Left ventricle myocardium inferior (tissue), 1 donor: ENCODE measurements at regions not wholly inside any gene's neighbourhood (a gene's known extent, or its start where the extent isn't known, plus 50 kb on each side); places are given as distances from the start of the nearest gene placed in this dataset.

Experiments
- DNase-seq: peaks from one replicate; pipeline ENCODE4 v3.0.0-alpha.2; 2020
- H3K27ac ChIP-seq: fragments of 200-600 bp; replicated peaks from 2 replicates; pipeline ENCODE4 v1.8.0; 2021
- H3K27me3 ChIP-seq: fragments of 200-600 bp; 2 replicates; pipeline ENCODE4 v1.8.0; 2021; ENCODE audit warnings: low read depth
- H3K36me3 ChIP-seq: fragments of 200-600 bp; 2 replicates; pipeline ENCODE4 v1.8.0; 2021
- H3K4me1 ChIP-seq: fragments of 200-600 bp; 2 replicates; pipeline ENCODE4 v1.8.0; 2021
- H3K4me3 ChIP-seq: fragments of 200-600 bp; 2 replicates; pipeline ENCODE4 v1.8.0; 2021; ENCODE audit warnings: mild to moderate bottlenecking, moderate library complexity
- H3K9me3 ChIP-seq: fragments of 200-600 bp; replicated peaks from 2 replicates; pipeline ENCODE4 v1.8.0; 2021
- intact Hi-C: fragments of 100-400 bp; cut with micrococcal nuclease; formaldehyde crosslinking; loops from one replicate; pipeline ENCODE4 v1.11.0; 2022
- TF ChIP-seq, protein P1 (sequence below): fragments of 200-600 bp; IDR thresholded peaks from 2 replicates; pipeline ENCODE4 v1.8.0; 2021; ENCODE audit warnings: antibody characterized with exemption, mild to moderate bottlenecking, borderline replicate concordance
- donor health status: DM: no; HTN: yes; CAD: no; lungs with severe emphysema.

DNA sequence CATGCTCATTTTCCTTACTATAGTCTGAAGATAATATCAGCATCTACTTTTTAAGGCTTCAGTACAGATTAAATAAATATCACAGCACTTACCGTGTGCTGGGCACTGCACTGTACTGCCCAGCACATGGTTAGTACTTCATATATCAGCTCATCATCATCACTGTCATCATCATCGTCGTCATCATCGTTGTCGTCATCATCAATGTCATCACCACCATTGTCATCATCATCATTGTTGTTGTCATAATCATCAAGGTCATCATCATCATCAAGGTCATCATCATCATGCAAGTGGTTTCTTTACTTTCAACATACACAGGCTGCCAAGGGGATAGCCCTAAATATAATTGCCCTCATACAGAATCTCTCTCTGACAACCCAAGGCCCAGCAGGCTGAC lies 275.1 kb downstream of the ABCC12 start:
- no peak overlapping the region for H3K4me3 ChIP-seq
- H3K36me3 ChIP-seq, result no peaks in the 10 kb centered on the region
- intact Hi-C loops, result no loop called here
- H3K27me3 ChIP-seq, result peaks cover 17% of the 10 kb centered on the region
- no peaks in the 10 kb centered on the region for H3K9me3 ChIP-seq
- DNase-seq, result no peak
- H3K27ac ChIP-seq, result no peak overlapping the region
- H3K4me1 ChIP-seq, result no peaks in the 10 kb centered on the region
- TF ChIP-seq, protein P1, sequence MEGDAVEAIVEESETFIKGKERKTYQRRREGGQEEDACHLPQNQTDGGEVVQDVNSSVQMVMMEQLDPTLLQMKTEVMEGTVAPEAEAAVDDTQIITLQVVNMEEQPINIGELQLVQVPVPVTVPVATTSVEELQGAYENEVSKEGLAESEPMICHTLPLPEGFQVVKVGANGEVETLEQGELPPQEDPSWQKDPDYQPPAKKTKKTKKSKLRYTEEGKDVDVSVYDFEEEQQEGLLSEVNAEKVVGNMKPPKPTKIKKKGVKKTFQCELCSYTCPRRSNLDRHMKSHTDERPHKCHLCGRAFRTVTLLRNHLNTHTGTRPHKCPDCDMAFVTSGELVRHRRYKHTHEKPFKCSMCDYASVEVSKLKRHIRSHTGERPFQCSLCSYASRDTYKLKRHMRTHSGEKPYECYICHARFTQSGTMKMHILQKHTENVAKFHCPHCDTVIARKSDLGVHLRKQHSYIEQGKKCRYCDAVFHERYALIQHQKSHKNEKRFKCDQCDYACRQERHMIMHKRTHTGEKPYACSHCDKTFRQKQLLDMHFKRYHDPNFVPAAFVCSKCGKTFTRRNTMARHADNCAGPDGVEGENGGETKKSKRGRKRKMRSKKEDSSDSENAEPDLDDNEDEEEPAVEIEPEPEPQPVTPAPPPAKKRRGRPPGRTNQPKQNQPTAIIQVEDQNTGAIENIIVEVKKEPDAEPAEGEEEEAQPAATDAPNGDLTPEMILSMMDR, result no peak

DNA sequence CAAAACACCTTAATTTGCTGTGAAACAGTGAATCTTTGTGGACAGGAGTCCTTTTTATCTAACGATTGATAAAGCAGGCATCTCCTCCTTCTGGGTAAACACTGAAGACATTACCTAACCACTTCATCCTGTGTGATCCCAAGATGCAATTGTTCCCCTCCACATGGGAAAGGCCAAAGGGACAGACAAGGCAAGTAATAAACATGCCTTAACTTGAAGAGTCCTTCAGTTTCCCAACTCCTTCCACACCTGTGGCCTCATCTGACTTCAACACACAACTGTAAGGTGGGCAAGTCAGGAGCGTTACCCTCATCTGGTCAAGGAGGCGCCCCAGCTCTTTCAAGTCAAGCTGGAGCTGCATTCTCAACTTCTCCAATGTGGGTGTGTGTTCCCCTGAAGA lies 278.6 kb downstream of the ABCC12 start:
- TF ChIP-seq, protein P1, result no peak
- Histone ChIP-seq H3K27me3 (peaks cover under 1% of the 10 kb centered on the region), H3K36me3 (no peaks in the 10 kb centered on the region), H3K27ac (no peak overlapping the region), H3K9me3 (no peaks in the 10 kb centered on the region), H3K4me1 (no peaks in the 10 kb centered on the region), H3K4me3 (no peak overlapping the region)
- DNase-seq, result no peak
- intact Hi-C loops, result no loop called here

DNA sequence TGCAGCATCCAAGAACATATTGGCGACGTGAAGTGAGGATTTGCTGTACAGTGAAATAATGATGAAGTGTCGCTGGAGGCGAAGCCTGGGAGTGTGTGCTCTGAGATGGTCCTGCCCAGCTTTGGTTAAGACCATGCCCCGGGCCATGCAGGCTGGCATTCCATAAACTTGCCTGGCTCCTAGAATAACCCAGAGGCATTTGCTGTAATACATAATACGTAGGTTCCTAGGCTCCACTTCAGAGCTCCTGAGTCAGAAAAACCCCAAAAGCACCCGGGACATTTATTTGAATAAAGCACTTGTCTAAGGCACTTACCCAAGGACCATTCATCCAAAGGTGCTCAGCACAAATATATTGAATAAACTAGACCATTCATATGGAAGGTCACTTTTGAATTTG lies 279.3 kb downstream of the ABCC12 start:
- intact Hi-C loops, result no loop called here
- H3K4me3 ChIP-seq, result no peak overlapping the region
- no peaks in the 10 kb centered on the region for H3K4me1 ChIP-seq
- DNase-seq, result no peak
- no peak overlapping the region for H3K27ac ChIP-seq
- TF ChIP-seq, protein P1, result no peak
- no peaks in the 10 kb centered on the region for H3K36me3 ChIP-seq
- no peaks in the 10 kb centered on the region for H3K9me3 ChIP-seq
- no peaks in the 10 kb centered on the region for H3K27me3 ChIP-seq

DNA sequence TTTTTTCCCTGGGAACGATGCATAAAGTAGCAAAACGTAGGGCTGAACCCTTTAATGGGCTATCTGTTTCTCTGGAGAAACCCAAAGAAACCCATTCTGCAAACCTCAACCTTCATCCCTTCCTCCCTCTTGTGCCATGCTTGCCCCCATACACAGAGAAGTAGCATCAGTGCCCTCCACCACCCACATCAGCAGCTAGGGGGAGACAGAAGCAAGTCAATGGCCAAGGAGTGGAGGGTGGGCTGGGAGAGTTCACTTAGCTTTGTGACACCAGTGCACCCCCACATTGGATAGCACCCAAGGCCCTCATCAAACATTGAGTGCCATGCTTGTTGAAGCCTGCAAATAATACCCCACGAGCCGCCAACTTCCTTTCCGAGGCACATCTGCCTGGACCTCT lies 282.4 kb downstream of the ABCC12 start:
- TF ChIP-seq, protein P1, result peak; percentile 16
- Histone ChIP-seq H3K36me3 (no peaks in the 10 kb centered on the region), H3K27ac (no peak overlapping the region), H3K27me3 (no peaks in the 10 kb centered on the region), H3K4me1 (no peaks in the 10 kb centered on the region), H3K4me3 (no peak overlapping the region), H3K9me3 (peaks cover 3% of the 10 kb centered on the region)
- no peak for DNase-seq
- intact Hi-C loops, result no loop called here

DNA sequence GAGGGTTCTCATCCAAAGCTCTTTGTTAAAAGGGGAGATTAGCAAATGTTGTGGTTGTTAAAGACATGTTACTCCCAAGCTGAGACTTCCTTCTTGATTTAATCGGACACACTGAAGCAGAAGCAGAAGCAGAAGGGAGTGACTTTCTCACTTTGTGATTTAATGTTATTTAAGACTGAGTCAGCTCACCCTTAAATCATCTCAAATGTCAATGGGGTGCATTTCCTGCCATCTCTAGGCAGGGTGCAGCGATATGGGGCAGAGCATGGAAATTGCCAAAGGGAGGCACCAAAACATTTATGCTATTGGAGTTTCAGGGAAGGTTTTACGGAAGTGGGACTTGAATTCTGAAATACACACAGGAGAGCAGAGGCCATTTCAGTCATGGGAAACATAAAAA lies 283.6 kb downstream of the ABCC12 start:
- Histone ChIP-seq H3K4me1 (no peaks in the 10 kb centered on the region), H3K4me3 (no peak overlapping the region), H3K27ac (no peak overlapping the region), H3K36me3 (no peaks in the 10 kb centered on the region), H3K9me3 (peaks cover 11% of the 10 kb centered on the region), H3K27me3 (no peaks in the 10 kb centered on the region)
- TF ChIP-seq, protein P1, result no peak
- intact Hi-C loops, result no loop called here
- DNase-seq, result no peak

DNA sequence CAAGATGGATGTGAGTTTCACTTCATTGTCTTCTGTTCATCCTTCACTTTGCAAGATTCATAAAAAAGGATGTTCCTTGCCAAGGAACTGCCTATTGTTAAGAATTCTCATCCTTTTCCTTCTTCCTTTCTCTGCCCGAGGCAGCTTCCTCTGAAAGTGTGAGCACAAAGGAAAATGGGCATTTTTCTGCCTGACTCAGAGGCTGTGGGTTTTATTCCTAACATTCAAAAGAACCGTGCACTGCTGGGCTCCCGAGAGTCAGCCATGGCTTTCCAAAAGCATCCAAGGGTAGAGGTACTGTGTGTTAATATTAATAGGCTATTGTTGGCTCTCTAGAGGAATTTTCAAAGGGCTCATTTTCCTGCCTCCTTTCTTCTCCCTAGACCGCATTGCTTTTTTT lies 289.4 kb downstream of the ABCC12 start:
- peaks cover 11% of the 10 kb centered on the region for H3K9me3 ChIP-seq
- H3K27me3 ChIP-seq, result peaks cover 12% of the 10 kb centered on the region
- DNase-seq, result no peak
- TF ChIP-seq, protein P1, result no peak
- no peak overlapping the region for H3K4me3 ChIP-seq
- no peak overlapping the region for H3K27ac ChIP-seq
- H3K36me3 ChIP-seq, result no peaks in the 10 kb centered on the region
- H3K4me1 ChIP-seq, result no peaks in the 10 kb centered on the region
- intact Hi-C loops, result no loop called here
